Activated CD4-positive, alpha-beta T cell treated with anti-CD3 and anti-CD28 coated beads, Interleukin-2, amount 10 ng/mL, durations not matched to agents 24 days and 14 days (primary cell): ENCODE measurements at regions not wholly inside any gene's neighbourhood (a gene's known extent, or its start where the extent isn't known, plus 50 kb on each side); places are given as distances from the start of the nearest gene placed in this dataset.

Experiments
- DNase-seq: peaks from one replicate; pipeline ENCODE4 v3.0.0; 2022
- H3K27ac Mint-ChIP-seq: one replicate; pipeline ENCODE4 v1.8.0; 2022; ENCODE audit warnings: mild to moderate bottlenecking, mixed read lengths
- H3K27me3 Mint-ChIP-seq: one replicate; pipeline ENCODE4 v1.8.0; 2022; ENCODE audit warnings: mixed read lengths
- H3K36me3 Mint-ChIP-seq: one replicate; pipeline ENCODE4 v1.8.0; 2022; ENCODE audit warnings: low read depth, mild to moderate bottlenecking, mixed read lengths
- H3K4me1 Mint-ChIP-seq: one replicate; pipeline ENCODE4 v1.8.0; 2021; ENCODE audit warnings: mixed read lengths
- H3K4me3 Mint-ChIP-seq: one replicate; pipeline ENCODE4 v1.8.0; 2022; ENCODE audit warnings: mild to moderate bottlenecking, moderate library complexity, mixed read lengths
- H3K9me3 Mint-ChIP-seq: one replicate; pipeline ENCODE4 v1.8.0; 2021; ENCODE audit warnings: mixed read lengths
- intact Hi-C: fragments of 100-400 bp; cut with micrococcal nuclease; formaldehyde crosslinking; loops from one replicate; pipeline ENCODE4 v1.15.1; 2023

DNA sequence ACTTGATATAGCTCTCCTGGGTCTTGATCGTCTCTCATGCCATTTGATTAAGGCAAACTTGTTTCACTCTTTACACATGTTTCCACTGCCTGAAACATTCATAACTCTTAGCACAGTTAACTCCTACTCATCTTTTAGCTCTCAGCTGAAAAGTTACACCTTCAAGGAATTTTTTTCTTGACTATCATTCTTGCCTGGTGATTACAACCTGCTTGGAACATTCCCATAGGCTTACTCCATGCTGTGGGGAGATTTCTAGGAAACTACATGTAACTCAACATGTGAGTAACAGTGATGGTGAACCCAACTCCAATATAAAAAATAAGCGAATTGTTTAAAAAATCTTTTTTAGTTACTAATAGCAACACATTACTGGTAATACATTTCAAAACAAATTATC is 224.1 kb upstream of the MPDZ start:
- Mint-ChIP-seq H3K4me1 (no peaks in the 10 kb centered on the region), H3K27ac (no peak overlapping the region), H3K27me3 (no peaks in the 10 kb centered on the region), H3K4me3 (no peak overlapping the region), H3K36me3 (no peaks in the 10 kb centered on the region), H3K9me3 (no peaks in the 10 kb centered on the region)
- no peak for DNase-seq
- intact Hi-C loops: no loop called here

GRCh38 chr9:13502484-13502883 is 223.0 kb upstream of the MPDZ start:
- Mint-ChIP-seq H3K4me3 (no peak overlapping the region), H3K27me3 (no peaks in the 10 kb centered on the region), H3K27ac (no peak overlapping the region), H3K36me3 (no peaks in the 10 kb centered on the region), H3K9me3 (no peaks in the 10 kb centered on the region), H3K4me1 (no peaks in the 10 kb centered on the region)
- intact Hi-C loops: no loop called here
- no peak for DNase-seq

DNA sequence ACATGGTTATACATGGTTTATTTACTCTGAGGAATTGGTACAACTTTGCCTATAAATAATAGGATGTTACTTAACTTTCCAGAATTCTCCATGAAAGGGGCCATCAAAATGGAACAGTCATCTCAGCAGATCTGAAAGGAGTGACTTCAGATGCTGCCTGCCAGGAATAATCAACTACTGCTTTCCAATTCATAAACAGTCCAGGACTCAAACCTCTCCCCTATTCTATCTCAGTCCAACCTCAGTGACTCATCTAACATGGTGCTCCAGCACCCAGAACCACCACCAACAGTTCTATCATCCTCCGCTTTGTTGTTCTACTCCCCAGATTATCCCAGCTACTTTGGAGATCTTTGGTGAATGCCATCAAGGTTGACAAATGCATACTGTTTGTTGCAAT is 221.5 kb upstream of the MPDZ start:
- Mint-ChIP-seq H3K27me3 (no peaks in the 10 kb centered on the region), H3K4me3 (no peak overlapping the region), H3K9me3 (no peaks in the 10 kb centered on the region), H3K4me1 (no peaks in the 10 kb centered on the region), H3K27ac (no peak overlapping the region), H3K36me3 (no peaks in the 10 kb centered on the region)
- no peak for DNase-seq
- intact Hi-C loops: no loop called here

GRCh38 chr9:13500034-13500433 is 220.5 kb upstream of the MPDZ start:
- DNase-seq: no peak
- intact Hi-C loops: no loop called here
- Mint-ChIP-seq H3K9me3 (no peaks in the 10 kb centered on the region), H3K4me1 (no peaks in the 10 kb centered on the region), H3K27me3 (no peaks in the 10 kb centered on the region), H3K36me3 (no peaks in the 10 kb centered on the region), H3K4me3 (no peak overlapping the region), H3K27ac (no peak overlapping the region)

GRCh38 chr9:13493697-13494096 is 214.2 kb upstream of the MPDZ start:
- DNase-seq: no peak
- intact Hi-C loops: no loop called here
- Mint-ChIP-seq H3K27me3 (no peaks in the 10 kb centered on the region), H3K9me3 (no peaks in the 10 kb centered on the region), H3K4me1 (no peaks in the 10 kb centered on the region), H3K27ac (no peak overlapping the region), H3K4me3 (no peak overlapping the region), H3K36me3 (no peaks in the 10 kb centered on the region)

DNA sequence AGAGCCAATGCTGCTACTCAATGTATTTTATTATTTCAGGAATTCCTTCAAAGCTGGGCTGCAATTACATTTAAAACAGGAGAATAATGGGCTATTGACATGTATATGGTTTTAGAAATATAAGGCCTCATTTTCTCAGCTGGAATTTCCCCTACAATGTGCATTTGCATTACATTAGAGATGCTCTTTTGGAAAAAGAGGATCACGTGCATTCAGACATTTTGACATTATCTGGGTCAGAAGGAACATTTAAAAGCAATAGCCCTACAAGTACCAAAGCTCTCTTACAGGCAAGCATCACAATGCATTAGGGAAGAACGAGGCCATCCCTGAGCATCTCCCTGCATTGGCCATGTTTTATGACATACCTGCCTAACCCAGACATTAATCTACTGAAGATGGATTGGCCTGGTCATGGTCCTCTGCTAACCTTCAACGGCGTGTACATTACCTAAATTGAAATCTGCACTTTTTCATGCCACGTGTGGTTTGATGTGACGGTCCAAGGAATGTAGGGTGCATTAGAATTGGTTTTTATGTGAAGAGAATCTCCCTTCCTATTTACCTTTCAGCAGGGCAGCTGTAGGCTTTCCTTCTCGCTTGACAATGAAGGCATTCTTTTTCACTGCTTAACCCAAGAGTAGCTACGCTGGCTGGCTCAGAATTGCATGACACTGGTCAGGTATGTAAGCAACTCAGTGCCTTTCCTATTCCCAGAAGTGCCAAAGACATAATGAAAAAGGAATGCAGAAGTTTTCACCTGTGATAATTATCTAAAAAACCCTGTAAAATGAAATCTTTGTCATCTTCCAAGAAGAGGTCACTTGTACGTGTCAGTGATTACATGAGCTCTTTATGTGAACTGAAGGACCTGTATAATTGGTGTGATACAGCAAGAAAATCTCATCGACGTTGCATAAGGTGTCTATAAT is 212.3 kb upstream of the MPDZ start:
- no peak for DNase-seq
- Mint-ChIP-seq H3K4me3 (no peak overlapping the region), H3K27ac (no peak overlapping the region), H3K27me3 (no peaks in the 10 kb centered on the region), H3K4me1 (no peaks in the 10 kb centered on the region), H3K9me3 (no peaks in the 10 kb centered on the region), H3K36me3 (no peaks in the 10 kb centered on the region)
- intact Hi-C loops: no loop called here

GRCh38 chr9:13491138-13491492 is 211.6 kb upstream of the MPDZ start:
- Mint-ChIP-seq H3K27ac (no peak overlapping the region), H3K4me3 (no peak overlapping the region), H3K27me3 (no peaks in the 10 kb centered on the region), H3K36me3 (no peaks in the 10 kb centered on the region), H3K9me3 (no peaks in the 10 kb centered on the region), H3K4me1 (no peaks in the 10 kb centered on the region)
- intact Hi-C loops: no loop called here
- no peak for DNase-seq

DNA sequence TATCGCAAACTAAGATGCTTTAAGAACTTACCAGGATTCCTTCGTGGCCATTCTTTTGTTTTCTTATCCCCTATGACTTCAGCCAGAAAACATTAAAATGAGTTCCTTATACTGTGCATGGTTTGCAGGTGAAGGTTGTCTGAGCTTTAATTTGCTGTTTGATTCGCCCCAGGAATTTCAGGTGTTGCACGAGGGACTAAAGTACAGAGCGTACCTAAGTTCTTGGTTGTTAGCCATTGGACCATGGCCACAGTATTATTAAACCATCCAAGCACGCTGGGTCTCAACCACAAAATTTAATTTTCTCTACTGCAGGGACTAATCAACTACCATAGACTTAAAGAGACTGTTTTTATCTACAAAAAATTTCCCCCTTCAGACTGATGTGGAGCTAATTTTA is 208.4 kb upstream of the MPDZ start:
- no peaks in the 10 kb centered on the region for H3K4me1 Mint-ChIP-seq
- no peaks in the 10 kb centered on the region for H3K27me3 Mint-ChIP-seq
- intact Hi-C loops: no loop called here
- H3K27ac Mint-ChIP-seq: no peak overlapping the region
- H3K36me3 Mint-ChIP-seq: no peaks in the 10 kb centered on the region
- DNase-seq: no peak
- H3K9me3 Mint-ChIP-seq: no peaks in the 10 kb centered on the region
- no peak overlapping the region for H3K4me3 Mint-ChIP-seq

- no peak overlapping the region for H3K27ac Mint-ChIP-seq
- DNase-seq: no peak
- intact Hi-C loops: no loop called here
- no peaks in the 10 kb centered on the region for H3K9me3 Mint-ChIP-seq
- no peaks in the 10 kb centered on the region for H3K36me3 Mint-ChIP-seq
- H3K4me1 Mint-ChIP-seq: no peaks in the 10 kb centered on the region
- H3K4me3 Mint-ChIP-seq: no peak overlapping the region
- no peaks in the 10 kb centered on the region for H3K27me3 Mint-ChIP-seq
Observed at GRCh38 chr9:13487498-13487897, 208.0 kb upstream of the MPDZ start.

- Mint-ChIP-seq H3K27me3 (no peaks in the 10 kb centered on the region), H3K9me3 (no peaks in the 10 kb centered on the region), H3K4me3 (no peak overlapping the region), H3K27ac (no peak overlapping the region), H3K36me3 (no peaks in the 10 kb centered on the region), H3K4me1 (no peaks in the 10 kb centered on the region)
- intact Hi-C loops: no loop called here
- no peak for DNase-seq
Observed at GRCh38 chr9:13487071-13487470, 207.6 kb upstream of the MPDZ start.

- no peak overlapping the region for H3K4me3 Mint-ChIP-seq
- H3K27me3 Mint-ChIP-seq: no peaks in the 10 kb centered on the region
- intact Hi-C loops: no loop called here
- H3K27ac Mint-ChIP-seq: no peak overlapping the region
- no peaks in the 10 kb centered on the region for H3K4me1 Mint-ChIP-seq
- no peaks in the 10 kb centered on the region for H3K9me3 Mint-ChIP-seq
- H3K36me3 Mint-ChIP-seq: no peaks in the 10 kb centered on the region
- DNase-seq: no peak
Observed at GRCh38 chr9:13485068-13485596, 205.6 kb upstream of the MPDZ start.

GRCh38 chr9:13484186-13484585 is 204.7 kb upstream of the MPDZ start:
- no peaks in the 10 kb centered on the region for H3K27me3 Mint-ChIP-seq

GRCh38 chr9:13481274-13481673 is 201.8 kb upstream of the MPDZ start:
- Mint-ChIP-seq H3K9me3 (peaks cover 5% of the 10 kb centered on the region), H3K27me3 (no peaks in the 10 kb centered on the region), H3K4me3 (no peak overlapping the region), H3K27ac (no peak overlapping the region), H3K4me1 (no peaks in the 10 kb centered on the region), H3K36me3 (no peaks in the 10 kb centered on the region)
- intact Hi-C loops: no loop called here
- DNase-seq: no peak

More at GRCh38 chr9:13484186-13484585, 204.7 kb upstream of the MPDZ start:
- no peak for DNase-seq
- intact Hi-C loops: no loop called here
- H3K4me1 Mint-ChIP-seq: no peaks in the 10 kb centered on the region
- H3K4me3 Mint-ChIP-seq: no peak overlapping the region
- no peaks in the 10 kb centered on the region for H3K36me3 Mint-ChIP-seq
- no peak overlapping the region for H3K27ac Mint-ChIP-seq
- no peaks in the 10 kb centered on the region for H3K9me3 Mint-ChIP-seq

DNA sequence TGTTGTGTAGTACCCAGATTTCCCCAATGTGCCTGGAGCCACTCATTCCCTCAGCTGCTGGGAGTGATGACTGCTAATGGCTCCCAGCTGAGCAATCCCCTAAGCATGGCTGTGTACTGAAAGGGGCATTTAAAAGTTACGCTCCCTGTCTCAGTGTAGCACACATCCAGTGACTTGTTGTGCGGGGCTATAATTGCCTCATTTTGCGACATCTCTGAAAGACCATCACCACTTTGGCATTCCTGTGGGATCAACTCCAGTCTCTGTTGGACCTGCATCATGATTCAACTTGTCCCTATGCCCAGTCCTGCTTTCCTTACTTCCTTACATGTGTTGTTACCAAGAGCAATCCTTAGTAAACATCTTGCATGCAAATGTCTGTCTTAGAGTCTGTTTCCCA is 201.2 kb upstream of the MPDZ start:
- DNase-seq: no peak
- Mint-ChIP-seq H3K4me3 (no peak overlapping the region), H3K36me3 (no peaks in the 10 kb centered on the region), H3K9me3 (peaks cover 5% of the 10 kb centered on the region), H3K4me1 (no peaks in the 10 kb centered on the region), H3K27me3 (no peaks in the 10 kb centered on the region), H3K27ac (no peak overlapping the region)
- intact Hi-C loops: no loop called here

DNA sequence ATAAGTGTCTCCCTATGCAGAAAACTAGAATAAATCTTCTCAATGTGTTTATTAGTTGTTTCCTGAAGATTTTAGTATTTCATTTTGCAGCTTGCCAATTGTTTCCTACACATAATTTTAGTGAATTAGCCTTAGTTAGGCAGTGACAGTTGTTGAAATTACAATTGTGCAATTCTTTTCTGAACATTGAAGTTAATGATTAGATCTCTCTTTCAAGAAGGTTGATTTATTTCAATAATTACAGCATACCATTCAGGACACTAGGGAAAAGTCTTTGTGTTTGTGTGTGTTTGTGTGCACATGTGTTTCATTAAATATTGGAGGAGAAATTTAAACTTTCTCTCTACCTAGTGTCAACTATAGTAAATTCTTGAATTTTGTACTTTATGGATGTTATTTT is 199.6 kb upstream of the MPDZ start:
- Mint-ChIP-seq H3K27ac (no peak overlapping the region), H3K27me3 (no peaks in the 10 kb centered on the region), H3K4me1 (no peaks in the 10 kb centered on the region), H3K4me3 (no peak overlapping the region), H3K36me3 (no peaks in the 10 kb centered on the region), H3K9me3 (peaks cover 5% of the 10 kb centered on the region)
- intact Hi-C loops: no loop called here
- DNase-seq: no peak
